Uterus (tissue), 2 donors: ENCODE measurements at regions not wholly inside any gene's neighbourhood (a gene's known extent, or its start where the extent isn't known, plus 50 kb on each side); places are given as distances from the start of the nearest gene placed in this dataset.

Experiments
- CTCF ChIP-seq, 4 experiments: fragments of 200-600 bp in 2 of 4; fragments of 450-650 bp in 2 of 4; sonication (generic) in 2 of 4; IDR thresholded peaks; one replicate each; pipeline ENCODE4 v1.5.1; 2016 to 2019; ENCODE audit warnings: antibody characterized with exemption in 4 of 4, mild to moderate bottlenecking in 2 of 4, moderate library complexity in 1 of 4
- POLR2A ChIP-seq, 2 donors: fragments of 450-650 bp; IDR thresholded peaks; one replicate each; pipeline ENCODE4 v1.6.1; 2016; ENCODE audit warnings: antibody characterized with exemption in 2 of 2, mild to moderate bottlenecking in 1 of 2, moderate library complexity in 1 of 2

DNA sequence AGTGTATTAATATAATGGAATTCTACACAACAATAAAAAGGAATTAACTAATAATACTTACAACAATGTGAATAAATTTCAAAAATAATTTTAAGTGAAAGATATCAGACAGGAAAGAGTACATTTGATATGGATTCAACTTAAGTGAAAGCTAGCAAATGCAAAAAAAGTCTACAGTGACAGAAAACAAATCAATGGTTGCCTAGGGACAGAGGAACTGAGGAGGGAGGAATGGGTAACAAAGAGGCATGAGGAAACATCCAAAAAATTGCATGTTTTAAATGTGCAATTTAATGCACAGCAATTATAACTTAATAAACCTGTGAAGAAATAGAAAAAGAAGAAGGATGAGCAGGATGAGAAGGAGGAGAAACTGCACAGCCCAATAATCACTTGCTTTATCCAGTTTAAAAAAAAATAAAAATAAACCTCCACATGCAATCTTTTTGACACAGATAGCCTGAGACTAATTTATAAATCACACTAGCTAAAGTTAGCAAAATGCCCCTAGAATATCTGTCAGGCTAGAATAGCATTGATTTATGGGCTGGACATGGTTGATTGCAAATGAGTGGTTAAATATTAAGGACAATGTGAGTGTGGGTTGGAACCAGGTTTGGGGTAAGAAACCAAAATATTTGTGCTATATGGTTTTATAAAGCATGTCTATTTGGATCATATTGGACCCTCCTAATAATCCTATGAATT lies 1089.1 kb downstream of the TRHDE start:
- TF ChIP-seq CTCF (IDR thresholded peaks at IDR 0.05) (no peak), POLR2A (IDR thresholded peaks at IDR 0.05) (no peak)
